ENCODE measurements at regions not wholly inside any gene's neighbourhood (a gene's known extent, or its start where the extent isn't known, plus 50 kb on each side); places are given as distances from the start of the nearest gene placed in this dataset.
A peak's percentile ranks its signal among the peaks of the same experiment; 100 is the strongest.

DNA sequence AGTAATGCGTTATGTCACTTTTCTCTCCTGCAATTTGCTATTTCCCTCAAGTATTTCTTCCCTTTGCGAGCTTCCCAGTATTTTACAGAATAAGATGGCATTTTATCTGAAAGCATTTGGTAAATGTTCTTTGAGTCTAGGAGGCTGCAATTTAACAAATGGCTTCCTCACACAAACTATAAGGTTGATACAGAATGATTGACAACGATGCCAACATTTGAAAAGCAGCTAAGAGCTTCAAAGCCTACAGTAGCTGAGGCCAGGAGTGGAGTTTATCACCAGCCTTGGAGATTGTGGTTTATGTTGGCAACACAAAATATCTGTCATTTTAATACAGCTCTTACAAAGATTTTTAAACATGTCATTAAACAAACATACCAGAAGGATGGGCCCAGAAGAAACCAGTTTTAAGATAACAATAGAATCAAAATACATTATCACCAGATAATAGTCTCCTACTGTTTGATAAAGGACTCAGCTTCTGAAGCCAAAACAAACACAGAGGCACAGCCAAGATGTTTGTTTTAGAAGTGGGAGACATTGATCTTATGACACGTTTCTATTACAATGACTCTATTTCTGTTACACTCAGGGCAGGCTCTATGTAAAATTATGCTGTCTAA, 711.4 kb upstream of the ACVR2A start:
- Histone ChIP-seq H3K27ac (no peak overlapping the region), H4K20me1 (ENCODE audit: insufficient read depth) (no peaks in the 10 kb centered on the region), H3K27me3 (ENCODE audit: insufficient read depth, low read depth) (no peaks in the 10 kb centered on the region), H3K36me3 (ENCODE audit: low read depth) (no peaks in the 10 kb centered on the region), H3K9me3 (ENCODE audit: insufficient read depth, low read depth) (no peaks in the 10 kb centered on the region), H3K4me3 (no peak overlapping the region), H3K4me2 (no peak overlapping the region), H3K4me1 (replicated peaks; ENCODE audit: insufficient read depth) (no peaks in the 10 kb centered on the region), H3K9me2 (ENCODE audit: insufficient read depth) (no peaks in the 10 kb centered on the region), H3F3A (ENCODE audit: insufficient read depth, low read depth) (no peaks in the 10 kb centered on the region), H3K79me2 (ENCODE audit: low read depth) (no peaks in the 10 kb centered on the region), H2AFZ (no peak overlapping the region)
- CTCF ChIA-PET: no interaction called here
- POLR2A ChIA-PET (ENCODE audit: unreplicated experiment): no interaction called here
- intact Hi-C loops (cut with micrococcal nuclease; ENCODE audit: unreplicated experiment): no loop called here
- DNase-seq: peak in 1 of 2 experiments; percentile 49
- TF ChIP-seq EZH2 (IDR thresholded peaks at IDR 0.05; ENCODE audit: low read depth): no peak
- no peak for TF ChIP-seq CTCF (conservative IDR thresholded peaks at IDR 0.05)
- no TSS peak for BruUV-seq (replicated peaks)

DNA sequence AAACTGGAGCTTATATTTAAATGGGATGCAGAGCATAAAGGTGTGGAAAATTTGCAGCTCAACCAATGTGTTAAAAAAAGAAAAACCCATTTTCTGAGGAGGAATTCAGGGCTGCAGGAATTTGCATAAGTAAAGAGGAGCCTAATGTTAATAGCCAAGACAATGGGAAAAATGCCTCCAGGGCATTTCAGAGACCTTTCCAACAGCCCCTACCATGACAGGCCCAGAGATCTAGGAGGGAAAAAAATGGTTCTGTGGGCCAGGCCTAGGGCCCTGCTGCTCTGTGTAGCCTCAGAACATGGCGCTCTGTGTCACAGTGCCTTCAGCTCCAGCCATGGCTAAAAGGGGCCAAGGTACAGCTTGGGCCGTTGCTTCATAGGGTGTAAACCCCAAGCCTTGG, 719.7 kb upstream of the ACVR2A start:
- CTCF ChIA-PET: no interaction called here
- BruUV-seq (replicated peaks): no TSS peak
- Histone ChIP-seq H3K9me2 (ENCODE audit: insufficient read depth) (no peaks in the 10 kb centered on the region), H3K4me1 (replicated peaks; ENCODE audit: insufficient read depth) (no peaks in the 10 kb centered on the region), H3K27ac (no peak overlapping the region), H3K9me3 (ENCODE audit: insufficient read depth, low read depth) (no peaks in the 10 kb centered on the region), H4K20me1 (ENCODE audit: insufficient read depth) (no peaks in the 10 kb centered on the region), H3K27me3 (ENCODE audit: insufficient read depth, low read depth) (no peaks in the 10 kb centered on the region), H3K36me3 (ENCODE audit: low read depth) (no peaks in the 10 kb centered on the region), H3K4me3 (no peak overlapping the region), H3F3A (ENCODE audit: insufficient read depth, low read depth) (no peaks in the 10 kb centered on the region), H2AFZ (no peak overlapping the region), H3K4me2 (no peak overlapping the region), H3K79me2 (ENCODE audit: low read depth) (no peaks in the 10 kb centered on the region)
- no peak for DNase-seq
- no peak for TF ChIP-seq CTCF (conservative IDR thresholded peaks at IDR 0.05)
- intact Hi-C loops (cut with micrococcal nuclease; ENCODE audit: unreplicated experiment): no loop called here
- POLR2A ChIA-PET (ENCODE audit: unreplicated experiment): no interaction called here

DNA sequence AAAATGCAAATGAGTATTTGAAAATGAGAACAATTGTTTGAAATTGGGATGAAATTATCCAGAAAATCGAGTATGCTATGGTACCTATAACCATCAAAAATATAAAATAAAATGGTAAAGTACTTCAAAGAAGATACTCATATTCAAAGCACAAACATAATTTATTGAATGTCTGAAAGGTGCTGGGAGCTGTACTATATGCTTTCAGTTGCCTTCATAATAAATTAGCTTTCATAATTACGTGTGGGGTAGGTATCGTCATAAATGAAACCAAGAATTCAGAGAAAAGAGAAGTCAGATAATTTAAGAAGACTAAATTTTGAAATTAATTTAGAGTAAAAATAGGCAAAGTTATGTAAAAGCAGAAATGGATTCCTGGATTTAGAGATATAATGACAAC, 721.9 kb upstream of the ACVR2A start:
- H3K9me2 ChIP-seq (ENCODE audit: insufficient read depth): no peaks in the 10 kb centered on the region
- no peak overlapping the region for H3K4me3 ChIP-seq
- BruUV-seq (replicated peaks): no TSS peak
- H3K4me1 ChIP-seq (replicated peaks; ENCODE audit: insufficient read depth): no peaks in the 10 kb centered on the region
- H3K79me2 ChIP-seq (ENCODE audit: low read depth): no peaks in the 10 kb centered on the region
- intact Hi-C loops (cut with micrococcal nuclease; ENCODE audit: unreplicated experiment): no loop called here
- H3K27me3 ChIP-seq (ENCODE audit: insufficient read depth, low read depth): no peaks in the 10 kb centered on the region
- DNase-seq: no peak
- CTCF ChIA-PET: no interaction called here
- POLR2A ChIA-PET (ENCODE audit: unreplicated experiment): no interaction called here
- H2AFZ ChIP-seq: no peak overlapping the region
- no peaks in the 10 kb centered on the region for H3K36me3 ChIP-seq (ENCODE audit: low read depth)
- no peaks in the 10 kb centered on the region for H4K20me1 ChIP-seq (ENCODE audit: insufficient read depth)
- H3K27ac ChIP-seq: no peak overlapping the region
- H3F3A ChIP-seq (ENCODE audit: insufficient read depth, low read depth): no peaks in the 10 kb centered on the region
- TF ChIP-seq EZH2 (IDR thresholded peaks at IDR 0.05; ENCODE audit: low read depth) (no peak), CTCF (conservative IDR thresholded peaks at IDR 0.05) (no peak)
- no peak overlapping the region for H3K4me2 ChIP-seq
- H3K9me3 ChIP-seq (ENCODE audit: insufficient read depth, low read depth): no peaks in the 10 kb centered on the region
